ENCODE measurements at regions not wholly inside any gene's neighbourhood (a gene's known extent, or its start where the extent isn't known, plus 50 kb on each side); places are given as distances from the start of the nearest gene placed in this dataset.

DNA sequence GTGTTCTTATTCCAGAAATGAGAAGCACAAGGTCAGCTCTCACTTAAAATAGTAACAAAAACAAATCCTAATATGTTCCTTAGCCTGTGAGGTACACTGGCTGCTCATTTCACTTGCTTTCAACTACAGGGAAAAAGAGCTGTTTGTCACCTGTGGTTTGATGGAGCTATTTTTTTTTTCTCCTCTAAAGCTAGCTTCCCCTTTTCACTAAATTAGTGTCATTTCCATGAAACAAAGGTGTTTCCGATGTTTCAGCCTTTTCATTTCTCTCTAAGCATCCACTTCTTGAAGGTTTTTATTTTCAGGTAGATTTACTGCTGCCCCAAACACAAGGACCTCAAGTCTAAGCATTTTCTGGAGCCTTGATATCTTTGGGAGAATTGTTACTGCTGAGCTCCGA, 148.6 kb downstream of the RBMX2 start:
- ATAC-seq = no peak
- TF ChIP-seq ZNF565 (CRISPR knock-in tag; conservative IDR thresholded peaks at IDR 0.05; ENCODE audit: low read depth) = no peak
- TF ChIP-seq BACH2 (CRISPR knock-in tag; IDR thresholded peaks at IDR 0.05; ENCODE audit: borderline replicate concordance) = no peak
- no peak for TF ChIP-seq ISL1 (CRISPR knock-in tag; IDR thresholded peaks at IDR 0.05)
- no peak for TF ChIP-seq CSDC2 (CRISPR knock-in tag; IDR thresholded peaks at IDR 0.05)

GRCh38 chrX:130552444-130553073, 150.8 kb downstream of the RBMX2 start:
- no peak for ATAC-seq
- TF ChIP-seq CREB5 (CRISPR knock-in tag; IDR thresholded peaks at IDR 0.05; ENCODE audit: low read depth) = no peak
- TF ChIP-seq ZNF70 (CRISPR knock-in tag; IDR thresholded peaks at IDR 0.05) = no peak
- TF ChIP-seq ZNF8 (CRISPR knock-in tag; IDR thresholded peaks at IDR 0.05) = no peak
- TF ChIP-seq ZFP3 (CRISPR knock-in tag; IDR thresholded peaks at IDR 0.05) = no peak
- no peak for TF ChIP-seq PPARA (CRISPR knock-in tag; IDR thresholded peaks at IDR 0.05; ENCODE audit: borderline replicate concordance)
- no peak for TF ChIP-seq ZFP30 (CRISPR knock-in tag; IDR thresholded peaks at IDR 0.05)
- no peak for TF ChIP-seq TCF4 (CRISPR knock-in tag; IDR thresholded peaks at IDR 0.05; ENCODE audit: borderline replicate concordance)
- TF ChIP-seq ISL1 (CRISPR knock-in tag; IDR thresholded peaks at IDR 0.05) = no peak
- no peak for TF ChIP-seq POU6F1 (CRISPR knock-in tag; IDR thresholded peaks at IDR 0.05; ENCODE audit: borderline replicate concordance, low read depth)
- TF ChIP-seq ZC3H10 (CRISPR knock-in tag; IDR thresholded peaks at IDR 0.05) = no peak
- no peak for TF ChIP-seq ARNTL (CRISPR knock-in tag; IDR thresholded peaks at IDR 0.05; ENCODE audit: borderline replicate concordance, low read depth)

- TF ChIP-seq TOX (CRISPR knock-in tag; IDR thresholded peaks at IDR 0.05; ENCODE audit: borderline replicate concordance) (no peak), TCF4 (CRISPR knock-in tag; IDR thresholded peaks at IDR 0.05; ENCODE audit: borderline replicate concordance) (peak; percentile 22; the same call in 1 of the 2 replicates)
Observed at GRCh38 chrX:130555341-130555740, 153.6 kb downstream of the RBMX2 start.

DNA sequence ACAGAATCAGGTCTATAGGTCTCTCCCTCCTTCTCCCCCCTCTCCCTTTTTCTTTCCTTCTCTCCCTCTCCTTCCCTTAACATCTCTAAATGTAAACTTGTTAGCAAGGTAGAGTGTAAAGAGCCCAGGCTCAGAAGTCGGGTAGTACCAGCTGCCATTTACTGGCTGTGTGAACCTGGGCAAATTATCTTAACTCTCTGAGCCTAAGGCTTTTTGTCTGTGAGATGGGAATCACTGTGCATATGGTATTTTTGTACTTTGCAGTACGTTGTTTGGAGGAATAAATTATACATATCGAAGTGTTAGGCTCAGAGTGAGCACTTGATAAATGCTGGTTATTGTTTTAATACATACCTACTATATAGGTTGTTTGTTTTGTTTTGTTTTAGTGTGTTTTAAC, 154.0 kb downstream of the RBMX2 start:
- no peak for TF ChIP-seq RARB (CRISPR knock-in tag; IDR thresholded peaks at IDR 0.05)
- no peak for TF ChIP-seq GLIS3 (CRISPR knock-in tag; IDR thresholded peaks at IDR 0.05)
- no peak for TF ChIP-seq ARNTL (CRISPR knock-in tag; IDR thresholded peaks at IDR 0.05; ENCODE audit: borderline replicate concordance, low read depth)
- TF ChIP-seq TCF4 (CRISPR knock-in tag; IDR thresholded peaks at IDR 0.05; ENCODE audit: borderline replicate concordance) = no peak
- no peak for TF ChIP-seq PATZ1 (CRISPR knock-in tag; IDR thresholded peaks at IDR 0.05; ENCODE audit: borderline replicate concordance)
- no peak for TF ChIP-seq SNAI2 (CRISPR knock-in tag; IDR thresholded peaks at IDR 0.05)
- no peak for TF ChIP-seq ZNF70 (CRISPR knock-in tag; IDR thresholded peaks at IDR 0.05)
- TF ChIP-seq CREB5 (CRISPR knock-in tag; IDR thresholded peaks at IDR 0.05; ENCODE audit: low read depth) = no peak
- no peak for TF ChIP-seq OSR1 (CRISPR knock-in tag; IDR thresholded peaks at IDR 0.05)
- TF ChIP-seq BACH2 (CRISPR knock-in tag; IDR thresholded peaks at IDR 0.05; ENCODE audit: borderline replicate concordance) = no peak
- no peak for TF ChIP-seq ISL1 (CRISPR knock-in tag; IDR thresholded peaks at IDR 0.05)
- no peak for ATAC-seq

More at GRCh38 chrX:130555341-130555740, 153.6 kb downstream of the RBMX2 start:
- no peak for ATAC-seq

DNA sequence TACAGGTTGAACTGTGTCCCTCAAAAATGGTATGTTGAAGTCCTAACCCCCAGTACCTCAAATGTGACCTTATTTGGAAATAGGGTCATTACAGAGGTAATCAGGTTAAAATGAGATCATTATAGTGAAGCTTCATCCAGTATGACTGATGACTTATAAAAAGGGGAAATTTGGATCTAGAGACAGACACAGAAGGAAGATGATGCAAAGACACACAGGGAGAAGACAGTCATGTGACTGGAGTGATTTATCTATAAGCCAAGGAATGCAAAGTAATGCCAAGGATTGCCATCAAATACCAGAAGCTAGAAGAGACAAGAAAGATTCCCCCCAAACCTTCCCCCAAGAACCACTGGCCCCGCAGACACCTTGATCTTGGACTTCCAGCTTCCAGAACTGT, 155.2 kb downstream of the RBMX2 start:
- no peak for TF ChIP-seq TCF4 (CRISPR knock-in tag; IDR thresholded peaks at IDR 0.05; ENCODE audit: borderline replicate concordance)
- ATAC-seq = no peak
